EH (cell line): ENCODE measurements at regions not wholly inside any gene's neighbourhood (a gene's known extent, or its start where the extent isn't known, plus 50 kb on each side); places are given as distances from the start of the nearest gene placed in this dataset.

Source experiments
- DNase-seq: peaks from one replicate; pipeline ENCODE4 v3.0.0-alpha.2; 2015; ENCODE audit warnings: low read depth

GRCh38 chr13:34246511-34246910 lies 428.6 kb downstream of the RFC3 start:
- DNase-seq: peak; percentile 11

- no peak for DNase-seq
Observed at GRCh38 chr13:34247596-34247995, 429.6 kb downstream of the RFC3 start.

- DNase-seq: no peak
Observed at GRCh38 chr13:34249546-34250039, 431.6 kb downstream of the RFC3 start.

GRCh38 chr13:34250151-34250670 lies 432.3 kb downstream of the RFC3 start:
- peak; percentile 15 for DNase-seq

- peak; percentile 8 for DNase-seq
Observed at GRCh38 chr13:34254366-34254765, 436.4 kb downstream of the RFC3 start.

- DNase-seq: no peak
Observed at GRCh38 chr13:34255711-34256110, 437.8 kb downstream of the RFC3 start.

- DNase-seq: no peak
Observed at GRCh38 chr13:34256236-34256635, 438.3 kb downstream of the RFC3 start.

GRCh38 chr13:34257966-34258365 lies 440.0 kb downstream of the RFC3 start:
- no peak for DNase-seq

GRCh38 chr13:34258646-34259386 lies 440.9 kb downstream of the RFC3 start:
- peak; percentile 79 for DNase-seq

GRCh38 chr13:34263681-34264080 lies 445.7 kb downstream of the RFC3 start:
- DNase-seq: no peak

- DNase-seq: peak; percentile 24
Observed at GRCh38 chr13:34265046-34265679, 447.2 kb downstream of the RFC3 start.

GRCh38 chr13:34276764-34277163 lies 458.8 kb downstream of the RFC3 start:
- no peak for DNase-seq

GRCh38 chr13:34277936-34278335 lies 460.0 kb downstream of the RFC3 start:
- DNase-seq: no peak

- DNase-seq: no peak
Observed at GRCh38 chr13:34278780-34279179, 460.8 kb downstream of the RFC3 start.

GRCh38 chr13:34290661-34291060 lies 472.7 kb downstream of the RFC3 start:
- no peak for DNase-seq

- peak; percentile 3 for DNase-seq
Observed at GRCh38 chr13:34294483-34295129, 476.7 kb downstream of the RFC3 start.

- DNase-seq: peak; percentile 50
Observed at GRCh38 chr13:34300559-34300958, 482.6 kb downstream of the RFC3 start.

- DNase-seq: no peak
Observed at GRCh38 chr13:34302596-34302995, 484.6 kb downstream of the RFC3 start.

- DNase-seq: no peak
Observed at GRCh38 chr13:34303346-34303745, 485.4 kb downstream of the RFC3 start.

GRCh38 chr13:34307607-34308006 lies 489.7 kb downstream of the RFC3 start:
- no peak for DNase-seq

- peak; percentile 68 for DNase-seq
Observed at GRCh38 chr13:34308725-34309124, 490.8 kb downstream of the RFC3 start.

- DNase-seq: no peak
Observed at GRCh38 chr13:34310539-34310938, 492.6 kb downstream of the RFC3 start.

- DNase-seq: no peak
Observed at GRCh38 chr13:34311251-34311650, 493.3 kb downstream of the RFC3 start.
